ENCODE measurements at regions not wholly inside any gene's neighbourhood (a gene's known extent, or its start where the extent isn't known, plus 50 kb on each side); places are given as distances from the start of the nearest gene placed in this dataset.
"Not testable (repeated sequence)": the region's sequence is repeated elsewhere in the genome, so short reads cannot be mapped to it uniquely, and the experiment has no call there.

DNA sequence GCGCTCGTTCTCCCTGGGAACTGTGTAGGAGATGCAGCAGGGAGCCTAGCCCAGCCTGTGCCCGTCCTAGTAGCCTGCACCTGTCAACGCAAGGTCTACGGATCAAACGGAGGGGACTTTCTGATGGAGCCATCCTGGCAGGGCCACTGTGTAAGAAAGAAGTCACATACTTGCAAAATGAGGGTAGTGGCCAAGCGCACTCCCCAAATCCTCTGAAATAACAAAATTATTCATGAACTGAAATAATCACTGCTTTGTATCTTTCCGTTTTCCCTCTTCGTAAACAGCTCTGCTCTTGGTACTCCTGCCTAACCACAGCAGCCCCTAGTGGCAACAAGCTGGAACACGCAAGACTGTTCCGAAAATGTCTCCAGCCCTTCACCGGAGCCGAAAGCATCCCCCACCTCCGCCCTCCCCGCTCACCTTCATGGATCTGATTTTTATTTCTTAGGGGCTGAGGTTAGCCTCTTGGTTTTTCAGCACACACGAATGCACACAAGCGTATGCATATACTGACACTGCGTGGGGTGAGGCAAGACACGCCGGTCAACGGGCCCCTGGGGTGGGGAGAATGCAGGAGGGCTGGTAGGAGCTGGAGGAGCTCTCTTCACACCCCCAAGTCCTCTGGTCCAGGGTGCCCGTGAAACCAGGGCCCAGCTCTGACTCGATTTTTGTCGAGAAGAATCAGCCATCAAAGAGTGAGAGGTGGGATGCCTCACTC, 100.8 kb downstream of the ABCC12 start:
- DNase-seq, result peak; percentile 10 to 11

- DNase-seq, result no peak
These were observed 102.4 kb downstream of the ABCC12 start for GRCh38 chr16:48053418-48053745.

GRCh38 chr16:48052731-48053417, 102.9 kb downstream of the ABCC12 start:
- no peak for DNase-seq

DNA sequence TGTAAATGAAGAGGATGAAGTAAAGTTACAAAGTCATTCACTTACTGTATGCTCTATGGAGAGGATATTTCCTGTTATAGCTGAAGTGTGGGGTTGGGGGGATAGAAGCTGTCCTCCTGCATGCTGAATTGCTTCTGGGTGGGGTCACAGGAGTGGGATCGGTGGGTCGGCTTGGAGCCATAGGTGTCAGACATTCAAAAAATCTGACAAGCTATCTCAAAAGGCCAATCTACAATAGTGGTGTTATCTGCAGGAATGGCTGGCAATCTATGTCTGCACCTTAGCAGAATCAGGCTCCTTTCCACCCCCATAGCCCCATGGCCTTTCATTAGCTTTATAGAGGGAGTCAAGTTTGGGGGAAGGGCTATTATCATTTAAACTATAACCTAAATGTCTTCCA, 104.9 kb downstream of the ABCC12 start:
- DNase-seq, result no peak

DNA sequence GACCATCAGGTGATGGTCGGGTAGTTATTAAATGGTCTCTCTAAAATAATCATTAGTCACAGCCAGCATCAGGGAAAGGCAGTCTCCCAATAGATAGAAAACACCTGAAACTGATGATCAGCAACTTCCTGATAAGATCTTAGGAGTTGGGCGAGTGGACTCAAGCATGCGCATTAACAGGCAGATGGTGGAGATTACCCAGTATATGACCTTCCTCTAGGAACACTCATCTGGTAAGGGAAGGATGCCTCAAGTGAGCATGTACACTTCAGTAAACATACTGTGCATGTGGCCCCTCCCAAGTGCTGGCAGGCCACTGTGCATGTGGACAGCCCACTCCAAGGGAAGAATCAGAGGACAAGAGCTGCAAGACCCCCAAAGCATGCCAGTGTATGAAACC, 105.9 kb downstream of the ABCC12 start:
- DNase-seq, result no peak

DNA sequence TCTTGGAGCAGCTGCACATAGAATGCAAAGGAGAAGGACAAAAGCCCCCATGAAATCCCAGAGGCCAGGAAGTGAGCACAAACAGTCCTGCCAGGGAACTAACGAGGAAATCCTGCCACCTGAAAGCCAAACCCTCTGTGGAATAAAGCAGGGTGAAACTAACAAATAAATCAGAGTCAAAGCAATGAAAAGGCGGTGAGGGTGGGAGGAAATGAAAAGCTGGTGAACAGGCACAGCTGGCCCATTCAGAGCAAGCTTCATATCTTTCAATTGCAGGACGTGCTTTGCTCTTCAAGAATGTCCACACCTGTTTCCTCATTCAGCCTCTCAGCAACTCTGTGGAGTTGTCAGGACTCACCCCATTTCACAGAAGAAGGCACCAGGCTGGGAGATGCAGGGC, 108.1 kb downstream of the ABCC12 start:
- DNase-seq, result no peak

- DNase-seq, result no peak
These were observed 108.6 kb downstream of the ABCC12 start for GRCh38 chr16:48047241-48047640.

DNA sequence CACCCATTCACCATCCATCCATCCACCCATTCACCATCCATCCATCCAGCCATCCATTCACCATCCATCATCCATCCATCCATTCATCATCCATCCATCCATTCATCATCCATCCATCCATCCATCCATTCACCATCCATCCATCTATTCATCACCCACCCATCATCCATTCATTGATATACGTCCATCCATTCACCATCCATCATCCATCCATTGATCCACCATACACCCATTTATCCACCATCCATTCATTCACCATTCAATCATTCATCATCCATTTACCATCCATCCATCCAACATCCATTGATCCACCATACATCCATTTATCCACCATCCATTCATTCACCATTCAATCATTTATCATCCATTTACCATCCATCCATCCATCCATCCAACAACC, 111.7 kb downstream of the ABCC12 start:
- no peak for DNase-seq

- DNase-seq, result no peak
These were observed 113.8 kb downstream of the ABCC12 start for GRCh38 chr16:48041981-48042421.

- DNase-seq, result no peak
These were observed 120.7 kb downstream of the ABCC12 start for GRCh38 chr16:48035142-48035541.

DNA sequence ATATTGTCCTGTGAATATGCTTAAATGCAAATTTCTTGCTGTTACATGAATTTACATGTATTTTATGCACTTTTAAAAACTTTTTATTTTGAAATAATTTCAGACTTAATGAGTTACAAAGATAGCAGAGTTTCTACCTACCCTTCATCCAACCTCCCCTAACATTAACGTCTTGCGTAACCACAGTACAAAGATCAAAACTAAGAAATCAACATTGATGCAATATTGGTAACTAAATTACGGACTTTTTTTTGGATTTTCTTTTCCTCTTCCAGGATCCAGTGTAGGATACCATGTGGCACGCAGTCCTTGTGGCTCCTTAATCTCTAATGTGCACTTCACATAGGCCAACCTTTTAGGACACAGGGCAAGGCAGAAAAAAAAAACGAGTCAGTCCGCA, 124.9 kb downstream of the ABCC12 start:
- DNase-seq, result no peak

DNA sequence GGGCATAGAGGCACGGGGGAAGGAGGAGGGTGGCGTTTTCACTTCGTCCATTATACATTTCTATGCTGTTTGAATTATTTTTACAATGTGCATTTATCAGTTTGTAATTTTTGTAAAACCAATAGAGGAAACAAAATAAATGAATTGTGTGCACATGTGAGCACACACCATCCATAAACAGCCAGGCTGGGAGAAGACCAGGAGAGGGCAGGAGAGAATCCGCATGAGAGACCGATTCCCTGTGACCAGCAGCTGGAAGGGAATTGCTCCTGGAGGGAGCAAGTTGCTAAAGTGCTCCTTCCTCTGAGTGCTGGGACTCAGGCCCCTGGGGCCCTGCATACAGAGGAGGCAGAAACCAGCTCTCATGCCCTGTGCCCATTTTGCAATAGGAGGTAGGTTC, 126.0 kb downstream of the ABCC12 start:
- DNase-seq, result no peak

GRCh38 chr16:48025359-48025758, 130.4 kb downstream of the ABCC12 start:
- DNase-seq, result no peak

DNA sequence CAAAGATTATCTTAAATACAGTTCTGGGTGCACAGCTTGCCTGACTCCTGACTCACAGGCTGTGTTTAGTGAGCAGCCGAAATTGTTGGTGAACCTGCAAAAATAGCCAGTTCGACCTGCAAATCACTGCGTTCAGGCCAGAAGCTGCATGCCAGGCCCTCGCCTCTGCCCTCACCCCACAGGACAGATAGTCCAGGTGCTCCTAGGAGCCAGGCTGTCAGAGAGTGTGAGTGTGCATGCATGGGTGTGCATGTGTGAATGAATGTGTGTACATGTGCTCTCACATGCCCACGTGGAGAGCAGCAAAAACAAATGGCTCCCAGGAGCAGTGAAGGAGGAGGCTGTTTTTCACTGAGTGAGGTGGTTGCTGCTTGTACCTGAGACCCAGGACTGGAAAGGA, 131.8 kb downstream of the ABCC12 start:
- no peak for DNase-seq

DNA sequence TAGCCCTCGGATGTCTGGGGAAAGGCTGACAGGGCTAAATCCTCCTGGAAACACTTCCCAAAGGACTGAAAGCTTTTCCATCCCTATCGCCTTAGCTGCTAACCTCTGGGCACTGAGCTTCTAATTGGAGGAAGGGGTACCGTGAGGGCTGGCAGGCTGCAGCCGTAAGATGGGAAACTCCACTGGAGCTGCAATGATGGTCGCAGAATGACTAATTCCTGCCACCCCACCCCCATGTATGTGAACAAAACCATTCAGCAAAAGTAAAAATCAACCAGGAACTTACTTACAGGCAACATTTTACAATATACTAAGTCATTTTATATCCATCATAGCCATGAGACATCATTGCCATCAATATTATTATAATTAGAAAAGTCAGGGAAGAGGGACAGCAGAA, 133.3 kb downstream of the ABCC12 start:
- DNase-seq, result no peak

DNA sequence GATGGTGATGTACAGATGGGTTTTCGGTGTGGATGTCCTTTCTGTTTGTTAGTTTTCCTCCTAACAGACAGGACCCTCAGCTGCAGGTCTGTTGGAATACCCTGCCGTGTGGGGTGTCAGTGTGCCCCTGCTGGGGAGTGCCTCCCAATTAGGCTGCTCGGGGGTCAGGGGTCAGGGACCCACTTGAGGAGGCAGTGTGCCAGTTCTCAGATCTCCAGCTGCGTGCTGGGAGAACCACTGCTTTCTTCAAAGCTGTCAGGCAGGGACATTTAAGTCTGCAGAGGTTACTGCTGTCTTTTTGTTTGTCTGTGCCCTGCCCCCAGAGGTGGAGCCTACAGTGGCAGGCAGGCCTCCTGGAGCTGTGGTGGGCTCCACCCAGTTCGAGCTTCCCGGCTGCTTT, 135.2 kb downstream of the ABCC12 start:
- not testable (repeated sequence) for DNase-seq

- no peak for DNase-seq
These were observed 141.3 kb downstream of the ABCC12 start for GRCh38 chr16:48014349-48015135.

DNA sequence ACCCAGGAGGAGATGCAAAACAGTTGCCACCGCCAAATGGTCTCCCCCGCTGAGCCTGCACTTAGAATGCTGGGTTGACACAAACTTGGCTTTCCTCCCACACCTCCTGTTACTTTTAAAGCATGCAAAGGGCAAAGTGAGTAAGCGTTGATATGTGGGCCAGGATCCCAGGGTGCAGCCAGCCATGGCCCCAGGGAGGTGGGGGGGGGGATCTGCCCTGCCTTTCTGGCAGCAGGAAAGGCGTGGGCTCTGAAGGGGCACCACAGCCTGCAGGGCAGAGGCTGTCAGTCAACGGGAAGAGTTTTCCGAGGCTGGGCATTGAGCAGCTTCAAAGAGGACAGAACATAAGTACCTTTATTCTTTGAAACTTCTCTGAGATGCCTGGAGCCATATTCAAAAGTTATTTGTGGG, 142.3 kb downstream of the ABCC12 start:
- DNase-seq, result no peak

- DNase-seq, result no peak
These were observed 143.7 kb downstream of the ABCC12 start for GRCh38 chr16:48011878-48012658.

- DNase-seq, result no peak
These were observed 144.3 kb downstream of the ABCC12 start for GRCh38 chr16:48011466-48011865.

DNA sequence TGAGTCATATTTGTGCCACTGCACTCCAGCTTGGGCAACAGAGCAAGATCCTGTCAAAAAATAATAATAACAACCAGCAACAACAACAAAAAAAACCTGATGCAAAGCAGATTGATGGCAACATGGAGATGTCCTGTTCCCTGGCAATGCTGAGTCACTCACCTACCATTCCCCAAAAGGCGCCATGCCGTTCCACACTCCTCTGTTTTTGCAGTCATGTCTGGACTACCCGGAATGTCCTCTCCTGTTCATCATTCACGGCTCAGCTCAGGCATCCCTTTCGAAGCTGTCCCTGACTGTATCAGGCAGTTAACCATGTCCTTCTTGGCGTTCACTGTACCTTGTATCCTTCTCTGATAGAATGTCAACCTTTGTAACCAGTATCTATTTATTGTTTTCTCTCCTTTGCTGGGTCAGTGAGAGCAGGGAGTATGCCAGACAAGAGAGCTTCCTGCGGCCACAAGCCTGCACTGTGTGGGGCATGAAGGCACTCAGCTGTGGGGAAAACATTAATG, 147.7 kb downstream of the ABCC12 start:
- DNase-seq, result no peak

DNA sequence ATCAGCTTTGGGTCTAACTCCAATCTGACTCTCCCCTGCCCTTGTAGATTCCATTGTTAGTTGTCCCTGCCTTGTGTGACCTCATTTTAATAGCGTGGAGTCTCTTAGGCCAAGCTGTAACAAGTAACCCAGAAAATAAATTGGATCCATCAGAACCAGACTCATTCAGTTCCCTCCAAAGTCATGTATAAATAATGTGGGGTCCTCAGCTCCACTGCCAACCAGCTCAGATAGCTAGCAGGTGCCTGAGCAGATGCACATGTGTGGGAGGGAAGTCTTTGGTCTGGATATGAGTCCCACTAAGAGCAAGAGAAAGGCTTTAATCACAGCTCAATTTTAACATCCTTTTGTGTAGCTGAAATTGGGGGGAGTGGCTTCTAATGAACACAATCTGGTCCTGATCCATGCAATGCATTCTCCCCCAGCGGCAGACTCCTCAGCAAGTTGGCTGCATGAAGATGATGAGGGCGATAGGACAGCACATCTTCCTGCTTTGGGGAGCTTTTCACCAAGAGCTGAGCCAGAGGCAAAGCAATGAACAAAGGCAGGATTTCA, 151.6 kb downstream of the ABCC12 start:
- no peak for DNase-seq

Data from inflammatory macrophage treated with lipopolysaccharide for 1 hour (primary cell).